Adrenal gland (tissue), 5 donors: ENCODE measurements at regions not wholly inside any gene's neighbourhood (a gene's known extent, or its start where the extent isn't known, plus 50 kb on each side); places are given as distances from the start of the nearest gene placed in this dataset.

ENCODE experiments used
- POLR2A ChIP-seq, 2 donors: fragments of 450-650 bp; IDR thresholded peaks; one replicate each; pipeline ENCODE4 v1.6.1; 2017; ENCODE audit warnings: antibody characterized with exemption in 2 of 2, mild to moderate bottlenecking in 2 of 2, moderate library complexity in 1 of 2
- TF ChIP-seq, protein P1 (sequence below), 6 experiments: fragments of 450-650 bp in 4 of 6; fragments of 200-600 bp in 2 of 6; sonication (generic) in 1 of 6; IDR thresholded peaks; 1 replicate in 5 of 6; 2 replicates in 1 of 6; pipeline versions ENCODE4 v1.5.1 to v1.8.0; 2016 to 2021; ENCODE audit warnings: antibody characterized with exemption in 6 of 6, mild to moderate bottlenecking in 2 of 6, moderate library complexity in 1 of 6
- donor health status: DM: no; HTN: no; CAD: no.

DNA sequence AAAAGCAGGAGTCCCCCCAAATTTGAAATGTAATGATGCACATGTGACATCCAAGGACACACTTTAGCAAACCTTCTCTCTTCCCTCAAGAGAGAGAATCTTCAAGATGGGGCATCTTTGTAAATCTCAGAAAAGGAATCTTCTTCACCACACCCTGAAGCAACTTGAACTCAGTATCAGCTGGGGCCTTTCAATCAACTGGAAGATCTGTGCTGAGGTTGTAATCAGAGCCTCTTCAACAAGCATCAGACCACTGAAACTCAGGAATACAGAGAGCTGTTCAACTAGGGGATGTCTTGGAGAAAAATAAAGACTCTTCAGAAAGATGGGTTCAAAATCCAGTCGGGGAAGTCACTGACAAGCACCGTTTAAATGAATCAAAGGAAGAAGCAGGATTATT lies 92.5 kb upstream of the CAMK1G start:
- TF ChIP-seq, protein P1, sequence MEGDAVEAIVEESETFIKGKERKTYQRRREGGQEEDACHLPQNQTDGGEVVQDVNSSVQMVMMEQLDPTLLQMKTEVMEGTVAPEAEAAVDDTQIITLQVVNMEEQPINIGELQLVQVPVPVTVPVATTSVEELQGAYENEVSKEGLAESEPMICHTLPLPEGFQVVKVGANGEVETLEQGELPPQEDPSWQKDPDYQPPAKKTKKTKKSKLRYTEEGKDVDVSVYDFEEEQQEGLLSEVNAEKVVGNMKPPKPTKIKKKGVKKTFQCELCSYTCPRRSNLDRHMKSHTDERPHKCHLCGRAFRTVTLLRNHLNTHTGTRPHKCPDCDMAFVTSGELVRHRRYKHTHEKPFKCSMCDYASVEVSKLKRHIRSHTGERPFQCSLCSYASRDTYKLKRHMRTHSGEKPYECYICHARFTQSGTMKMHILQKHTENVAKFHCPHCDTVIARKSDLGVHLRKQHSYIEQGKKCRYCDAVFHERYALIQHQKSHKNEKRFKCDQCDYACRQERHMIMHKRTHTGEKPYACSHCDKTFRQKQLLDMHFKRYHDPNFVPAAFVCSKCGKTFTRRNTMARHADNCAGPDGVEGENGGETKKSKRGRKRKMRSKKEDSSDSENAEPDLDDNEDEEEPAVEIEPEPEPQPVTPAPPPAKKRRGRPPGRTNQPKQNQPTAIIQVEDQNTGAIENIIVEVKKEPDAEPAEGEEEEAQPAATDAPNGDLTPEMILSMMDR (IDR thresholded peaks at IDR 0.05), result no peak
- TF ChIP-seq POLR2A (IDR thresholded peaks at IDR 0.05), result no peak
